GM19043 (cell line): ENCODE measurements at regions not wholly inside any gene's neighbourhood (a gene's known extent, or its start where the extent isn't known, plus 50 kb on each side); places are given as distances from the start of the nearest gene placed in this dataset.
"Not testable (repeated sequence)": the region's sequence is repeated elsewhere in the genome, so short reads cannot be mapped to it uniquely, and the experiment has no call there.

Source experiments
- ATAC-seq: cut with Tn5 transposase; IDR thresholded peaks from one replicate; pipeline ENCODE4 v1.9.1; 2021; ENCODE audit warnings: low read depth; ENCODE audit not compliant: unreplicated experiment

GRCh38 chr12:25891095-25891494 is 67.4 kb upstream of the RASSF8 start:
- ATAC-seq, result not testable (repeated sequence)

- no peak for ATAC-seq
Measured at GRCh38 chr12:25894759-25895158, 63.7 kb upstream of the RASSF8 start.

GRCh38 chr12:25896981-25897380 is 61.5 kb upstream of the RASSF8 start:
- no peak for ATAC-seq

GRCh38 chr12:25903603-25904245 is 54.8 kb upstream of the RASSF8 start:
- ATAC-seq, result no peak

- no peak for ATAC-seq
Measured at GRCh38 chr12:25904442-25904841, 54.0 kb upstream of the RASSF8 start.

- ATAC-seq, result no peak
Measured at GRCh38 chr12:25906651-25907340, 51.7 kb upstream of the RASSF8 start.
